ENCODE measurements at regions not wholly inside any gene's neighbourhood (a gene's known extent, or its start where the extent isn't known, plus 50 kb on each side); places are given as distances from the start of the nearest gene placed in this dataset.

DNA sequence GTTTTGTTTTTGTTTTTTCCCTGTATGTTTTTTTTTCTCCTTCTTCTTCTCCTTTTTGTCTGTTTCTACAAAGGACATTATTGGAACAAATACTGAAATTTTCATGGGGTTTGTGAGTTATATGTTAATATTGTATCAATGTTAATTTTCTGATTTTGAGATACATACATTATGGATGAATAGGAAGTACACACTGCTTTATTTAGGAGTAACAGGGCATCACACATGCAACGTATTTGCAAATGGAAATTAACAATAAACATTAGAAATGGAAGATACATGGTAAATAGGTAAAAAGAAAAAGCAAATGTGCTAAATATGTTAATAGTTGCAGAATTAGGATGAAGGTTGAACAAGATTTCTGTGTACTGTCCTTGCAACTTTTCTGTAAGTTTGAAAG, 477.2 kb upstream of the INTU start:
- Histone ChIP-seq H3K27me3 (ENCODE audit: control insufficient read depth in 4 of 4, insufficient read depth in 4 of 4, low read length in 3 of 4) (peaks cover 0 to 3% (median 0%) of the 10 kb centered on the region in 4 donors), H3K27ac (ENCODE audit: low read depth in 1 of 2, low read length in 2 of 2) (no peak overlapping the region), H3K9ac (ENCODE audit: low read depth in 1 of 2, low read length in 2 of 2) (no peak overlapping the region), H3K4me3 (ENCODE audit: low read depth in 1 of 3, low read length in 3 of 3) (no peak overlapping the region), H3K9me3 (ENCODE audit: control insufficient read depth in 4 of 4, low read length in 3 of 4) (peaks cover 0 to 1% (median 0%) of the 10 kb centered on the region in 4 donors), H3K36me3 (ENCODE audit: control insufficient read depth in 4 of 4, insufficient read depth in 3 of 4, low read depth in 1 of 4, low read length in 3 of 4) (no peaks in the 10 kb centered on the region), H3K4me1 (ENCODE audit: control insufficient read depth in 4 of 4, insufficient read depth in 4 of 4, low read length in 3 of 4) (no peaks in the 10 kb centered on the region)
- no peak for DNase-seq (ENCODE audit: low spot score)
- TF ChIP-seq, protein P1, sequence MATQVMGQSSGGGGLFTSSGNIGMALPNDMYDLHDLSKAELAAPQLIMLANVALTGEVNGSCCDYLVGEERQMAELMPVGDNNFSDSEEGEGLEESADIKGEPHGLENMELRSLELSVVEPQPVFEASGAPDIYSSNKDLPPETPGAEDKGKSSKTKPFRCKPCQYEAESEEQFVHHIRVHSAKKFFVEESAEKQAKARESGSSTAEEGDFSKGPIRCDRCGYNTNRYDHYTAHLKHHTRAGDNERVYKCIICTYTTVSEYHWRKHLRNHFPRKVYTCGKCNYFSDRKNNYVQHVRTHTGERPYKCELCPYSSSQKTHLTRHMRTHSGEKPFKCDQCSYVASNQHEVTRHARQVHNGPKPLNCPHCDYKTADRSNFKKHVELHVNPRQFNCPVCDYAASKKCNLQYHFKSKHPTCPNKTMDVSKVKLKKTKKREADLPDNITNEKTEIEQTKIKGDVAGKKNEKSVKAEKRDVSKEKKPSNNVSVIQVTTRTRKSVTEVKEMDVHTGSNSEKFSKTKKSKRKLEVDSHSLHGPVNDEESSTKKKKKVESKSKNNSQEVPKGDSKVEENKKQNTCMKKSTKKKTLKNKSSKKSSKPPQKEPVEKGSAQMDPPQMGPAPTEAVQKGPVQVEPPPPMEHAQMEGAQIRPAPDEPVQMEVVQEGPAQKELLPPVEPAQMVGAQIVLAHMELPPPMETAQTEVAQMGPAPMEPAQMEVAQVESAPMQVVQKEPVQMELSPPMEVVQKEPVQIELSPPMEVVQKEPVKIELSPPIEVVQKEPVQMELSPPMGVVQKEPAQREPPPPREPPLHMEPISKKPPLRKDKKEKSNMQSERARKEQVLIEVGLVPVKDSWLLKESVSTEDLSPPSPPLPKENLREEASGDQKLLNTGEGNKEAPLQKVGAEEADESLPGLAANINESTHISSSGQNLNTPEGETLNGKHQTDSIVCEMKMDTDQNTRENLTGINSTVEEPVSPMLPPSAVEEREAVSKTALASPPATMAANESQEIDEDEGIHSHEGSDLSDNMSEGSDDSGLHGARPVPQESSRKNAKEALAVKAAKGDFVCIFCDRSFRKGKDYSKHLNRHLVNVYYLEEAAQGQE (IDR thresholded peaks at IDR 0.05), result no peak
- TF ChIP-seq FOXA1 (IDR thresholded peaks at IDR 0.05) (no peak), YY1 (IDR thresholded peaks at IDR 0.05) (no peak), EGR1 (IDR thresholded peaks at IDR 0.05; ENCODE audit: low read depth in 2 of 2) (no peak), SP1 (IDR thresholded peaks at IDR 0.05) (no peak), FOXA2 (IDR thresholded peaks at IDR 0.05) (no peak), RXRA (IDR thresholded peaks at IDR 0.05) (no peak), RAD21 (IDR thresholded peaks at IDR 0.05) (no peak), HNF4A (conservative IDR thresholded peaks at IDR 0.05) (no peak), GABPA (IDR thresholded peaks at IDR 0.05 in 1 of 2, conservative IDR thresholded peaks at IDR 0.05 in 1 of 2) (no peak), JUND (IDR thresholded peaks at IDR 0.05) (no peak), HNF4G (IDR thresholded peaks at IDR 0.05) (no peak), NR2F2 (IDR thresholded peaks at IDR 0.05) (no peak)
- TF ChIP-seq, protein P2, sequence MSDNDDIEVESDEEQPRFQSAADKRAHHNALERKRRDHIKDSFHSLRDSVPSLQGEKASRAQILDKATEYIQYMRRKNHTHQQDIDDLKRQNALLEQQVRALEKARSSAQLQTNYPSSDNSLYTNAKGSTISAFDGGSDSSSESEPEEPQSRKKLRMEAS (IDR thresholded peaks at IDR 0.05), result no peak
- TF ChIP-seq, protein P3, sequence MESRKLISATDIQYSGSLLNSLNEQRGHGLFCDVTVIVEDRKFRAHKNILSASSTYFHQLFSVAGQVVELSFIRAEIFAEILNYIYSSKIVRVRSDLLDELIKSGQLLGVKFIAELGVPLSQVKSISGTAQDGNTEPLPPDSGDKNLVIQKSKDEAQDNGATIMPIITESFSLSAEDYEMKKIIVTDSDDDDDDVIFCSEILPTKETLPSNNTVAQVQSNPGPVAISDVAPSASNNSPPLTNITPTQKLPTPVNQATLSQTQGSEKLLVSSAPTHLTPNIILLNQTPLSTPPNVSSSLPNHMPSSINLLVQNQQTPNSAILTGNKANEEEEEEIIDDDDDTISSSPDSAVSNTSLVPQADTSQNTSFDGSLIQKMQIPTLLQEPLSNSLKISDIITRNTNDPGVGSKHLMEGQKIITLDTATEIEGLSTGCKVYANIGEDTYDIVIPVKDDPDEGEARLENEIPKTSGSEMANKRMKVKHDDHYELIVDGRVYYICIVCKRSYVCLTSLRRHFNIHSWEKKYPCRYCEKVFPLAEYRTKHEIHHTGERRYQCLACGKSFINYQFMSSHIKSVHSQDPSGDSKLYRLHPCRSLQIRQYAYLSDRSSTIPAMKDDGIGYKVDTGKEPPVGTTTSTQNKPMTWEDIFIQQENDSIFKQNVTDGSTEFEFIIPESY (IDR thresholded peaks at IDR 0.05), result no peak
- TF ChIP-seq, protein P4, sequence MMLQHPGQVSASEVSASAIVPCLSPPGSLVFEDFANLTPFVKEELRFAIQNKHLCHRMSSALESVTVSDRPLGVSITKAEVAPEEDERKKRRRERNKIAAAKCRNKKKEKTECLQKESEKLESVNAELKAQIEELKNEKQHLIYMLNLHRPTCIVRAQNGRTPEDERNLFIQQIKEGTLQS (IDR thresholded peaks at IDR 0.05), result no peak
- 33% methylated on average over 1 of the region's 1 CpG for WGBS

- Histone ChIP-seq H3K27me3 (ENCODE audit: control insufficient read depth in 4 of 4, insufficient read depth in 4 of 4, low read length in 3 of 4) (no peaks in the 10 kb centered on the region), H3K9me3 (ENCODE audit: control insufficient read depth in 4 of 4, low read length in 3 of 4) (peaks cover 0 to 3% (median 0%) of the 10 kb centered on the region in 4 donors), H3K27ac (ENCODE audit: low read depth in 1 of 2, low read length in 2 of 2) (no peak overlapping the region), H3K9ac (ENCODE audit: low read depth in 1 of 2, low read length in 2 of 2) (no peak overlapping the region), H3K4me3 (ENCODE audit: low read depth in 1 of 3, low read length in 3 of 3) (no peak overlapping the region), H3K4me1 (ENCODE audit: control insufficient read depth in 4 of 4, insufficient read depth in 4 of 4, low read length in 3 of 4) (no peaks in the 10 kb centered on the region), H3K36me3 (ENCODE audit: control insufficient read depth in 4 of 4, insufficient read depth in 3 of 4, low read depth in 1 of 4, low read length in 3 of 4) (no peaks in the 10 kb centered on the region)
- 68% methylated on average over 3 of the region's 3 CpGs for WGBS
- no peak for DNase-seq (ENCODE audit: low spot score)
- TF ChIP-seq GABPA (IDR thresholded peaks at IDR 0.05 in 1 of 2, conservative IDR thresholded peaks at IDR 0.05 in 1 of 2) (no peak), RXRA (IDR thresholded peaks at IDR 0.05) (no peak), JUND (IDR thresholded peaks at IDR 0.05) (no peak), FOXA1 (IDR thresholded peaks at IDR 0.05) (no peak), HNF4A (conservative IDR thresholded peaks at IDR 0.05) (no peak), NR2F2 (IDR thresholded peaks at IDR 0.05) (no peak), HNF4G (IDR thresholded peaks at IDR 0.05) (no peak)
- TF ChIP-seq, protein P5, sequence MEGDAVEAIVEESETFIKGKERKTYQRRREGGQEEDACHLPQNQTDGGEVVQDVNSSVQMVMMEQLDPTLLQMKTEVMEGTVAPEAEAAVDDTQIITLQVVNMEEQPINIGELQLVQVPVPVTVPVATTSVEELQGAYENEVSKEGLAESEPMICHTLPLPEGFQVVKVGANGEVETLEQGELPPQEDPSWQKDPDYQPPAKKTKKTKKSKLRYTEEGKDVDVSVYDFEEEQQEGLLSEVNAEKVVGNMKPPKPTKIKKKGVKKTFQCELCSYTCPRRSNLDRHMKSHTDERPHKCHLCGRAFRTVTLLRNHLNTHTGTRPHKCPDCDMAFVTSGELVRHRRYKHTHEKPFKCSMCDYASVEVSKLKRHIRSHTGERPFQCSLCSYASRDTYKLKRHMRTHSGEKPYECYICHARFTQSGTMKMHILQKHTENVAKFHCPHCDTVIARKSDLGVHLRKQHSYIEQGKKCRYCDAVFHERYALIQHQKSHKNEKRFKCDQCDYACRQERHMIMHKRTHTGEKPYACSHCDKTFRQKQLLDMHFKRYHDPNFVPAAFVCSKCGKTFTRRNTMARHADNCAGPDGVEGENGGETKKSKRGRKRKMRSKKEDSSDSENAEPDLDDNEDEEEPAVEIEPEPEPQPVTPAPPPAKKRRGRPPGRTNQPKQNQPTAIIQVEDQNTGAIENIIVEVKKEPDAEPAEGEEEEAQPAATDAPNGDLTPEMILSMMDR (IDR thresholded peaks at IDR 0.05; ENCODE audit: low read depth, low read length, missing input control), result no peak
- TF ChIP-seq, protein P1 (IDR thresholded peaks at IDR 0.05), result no peak
- TF ChIP-seq, protein P4 (IDR thresholded peaks at IDR 0.05), result no peak
- TF ChIP-seq, protein P2 (IDR thresholded peaks at IDR 0.05), result no peak
- TF ChIP-seq, protein P3 (IDR thresholded peaks at IDR 0.05), result no peak
Measured at GRCh38 chr4:127162741-127163140, 470.0 kb upstream of the INTU start.
